NB4 (cell line): ENCODE measurements at regions not wholly inside any gene's neighbourhood (a gene's known extent, or its start where the extent isn't known, plus 50 kb on each side); places are given as distances from the start of the nearest gene placed in this dataset.

Experiments
- CTCF ChIP-seq: IDR thresholded peaks from one replicate; pipeline ENCODE4 v1.5.1; 2012; ENCODE audit warnings: low read depth, low read length
- MAX ChIP-seq: IDR thresholded peaks from 2 replicates; pipeline ENCODE4 v1.6.1; 2011; ENCODE audit warnings: low read depth, low read length
- MYC ChIP-seq: IDR thresholded peaks from 2 replicates; pipeline ENCODE4 v1.6.1; 2011; ENCODE audit warnings: low read depth, low read length
- POLR2A ChIP-seq: IDR thresholded peaks from 2 replicates; pipeline ENCODE4 v1.6.1; 2011; ENCODE audit warnings: mild to moderate bottlenecking; ENCODE audit not compliant: insufficient read length; ENCODE audit errors: extremely low read depth

- TF ChIP-seq CTCF (no peak), MYC (no peak), MAX (no peak), POLR2A (no peak)
Observed at GRCh38 chr2:113812204-113812603, 55.8 kb upstream of the SLC35F5 start.
